GM21786 (cell line): ENCODE measurements at regions not wholly inside any gene's neighbourhood (a gene's known extent, or its start where the extent isn't known, plus 50 kb on each side); places are given as distances from the start of the nearest gene placed in this dataset.
"Not testable (repeated sequence)": the region's sequence is repeated elsewhere in the genome, so short reads cannot be mapped to it uniquely, and the experiment has no call there.

Experiments
- ATAC-seq: cut with Tn5 transposase; IDR thresholded peaks from one replicate; pipeline ENCODE4 v1.9.1; 2021; ENCODE audit not compliant: unreplicated experiment

- ATAC-seq = no peak
Measured at GRCh38 chr6:153436351-153436750, 305.3 kb upstream of the RGS17 start.

GRCh38 chr6:153435787-153436186 lies 304.7 kb upstream of the RGS17 start:
- ATAC-seq = no peak

- no peak for ATAC-seq
Measured at GRCh38 chr6:153425536-153425935, 294.5 kb upstream of the RGS17 start.

- ATAC-seq = no peak
Measured at GRCh38 chr6:153424719-153425400, 293.8 kb upstream of the RGS17 start.

- no peak for ATAC-seq
Measured at GRCh38 chr6:153412519-153412918, 281.4 kb upstream of the RGS17 start.

GRCh38 chr6:153411070-153411648 lies 280.1 kb upstream of the RGS17 start:
- no peak for ATAC-seq

- ATAC-seq = no peak
Measured at GRCh38 chr6:153405931-153406330, 274.8 kb upstream of the RGS17 start.

GRCh38 chr6:153401751-153402150 lies 270.7 kb upstream of the RGS17 start:
- ATAC-seq = no peak

GRCh38 chr6:153392156-153392555 lies 261.1 kb upstream of the RGS17 start:
- no peak for ATAC-seq

- no peak for ATAC-seq
Measured at GRCh38 chr6:153373869-153374268, 242.8 kb upstream of the RGS17 start.

- no peak for ATAC-seq
Measured at GRCh38 chr6:153368131-153368530, 237.0 kb upstream of the RGS17 start.

- ATAC-seq = no peak
Measured at GRCh38 chr6:153367021-153367420, 235.9 kb upstream of the RGS17 start.

GRCh38 chr6:153357391-153357790 lies 226.3 kb upstream of the RGS17 start:
- no peak for ATAC-seq

- ATAC-seq = no peak
Measured at GRCh38 chr6:153340568-153340967, 209.5 kb upstream of the RGS17 start.

- no peak for ATAC-seq
Measured at GRCh38 chr6:153334121-153334520, 203.0 kb upstream of the RGS17 start.

GRCh38 chr6:153331221-153331620 lies 200.1 kb upstream of the RGS17 start:
- not testable (repeated sequence) for ATAC-seq

GRCh38 chr6:153328194-153328593 lies 197.1 kb upstream of the RGS17 start:
- ATAC-seq = no peak

- no peak for ATAC-seq
Measured at GRCh38 chr6:153325661-153326060, 194.6 kb upstream of the RGS17 start.

- peak; percentile 78 for ATAC-seq
Measured at GRCh38 chr6:153312634-153313033, 181.6 kb upstream of the RGS17 start.

- no peak for ATAC-seq
Measured at GRCh38 chr6:153309651-153310050, 178.6 kb upstream of the RGS17 start.

GRCh38 chr6:153302133-153302532 lies 171.1 kb upstream of the RGS17 start:
- no peak for ATAC-seq

- ATAC-seq = no peak
Measured at GRCh38 chr6:153301602-153302001, 170.5 kb upstream of the RGS17 start.

- ATAC-seq = not testable (repeated sequence)
Measured at GRCh38 chr6:153282456-153282855, 151.4 kb upstream of the RGS17 start.
